GM23338 (cell line): ENCODE measurements at regions not wholly inside any gene's neighbourhood (a gene's known extent, or its start where the extent isn't known, plus 50 kb on each side); places are given as distances from the start of the nearest gene placed in this dataset.

Experiments used
- ATAC-seq: fragments of 200-7000 bp; cut with Tn5 transposase; 3 replicates; pipeline ENCODE4 v1.9.1; 2020
- DNase-seq: peaks from one replicate; pipeline ENCODE4 v3.0.0-alpha.2; 2015; ENCODE audit warnings: low spot score
- H2AFZ ChIP-seq: fragments of 200-600 bp; sonication (generic); 2 replicates; pipeline ENCODE4 v1.8.0; 2016; ENCODE audit warnings: antibody characterized with exemption, mild to moderate bottlenecking, moderate library complexity
- H3F3A ChIP-seq: fragments of 200-600 bp; sonication (generic); replicated peaks from 2 replicates; pipeline ENCODE4 v1.8.0; 2017; ENCODE audit warnings: antibody characterized with exemption, mixed run types, low read depth
- H3K27ac ChIP-seq: fragments of 200-600 bp; sonication (generic); 2 replicates; pipeline ENCODE4 v1.6.1; 2016; ENCODE audit warnings: low read depth
- H3K27me3 ChIP-seq: fragments of 200-600 bp; sonication (generic); 2 replicates; pipeline ENCODE4 v1.8.0; 2016; ENCODE audit warnings: mild to moderate bottlenecking, mixed run types, moderate library complexity; ENCODE audit not compliant: insufficient read depth
- H3K36me3 ChIP-seq: fragments of 200-600 bp; sonication (generic); 2 replicates; pipeline ENCODE4 v1.8.0; 2016; ENCODE audit warnings: mild to moderate bottlenecking; ENCODE audit not compliant: insufficient read depth
- H3K4me1 ChIP-seq: fragments of 200-600 bp; sonication (generic); 2 replicates; pipeline ENCODE4 v1.8.0; 2016; ENCODE audit warnings: mild to moderate bottlenecking, moderate library complexity; ENCODE audit not compliant: insufficient read depth
- H3K4me2 ChIP-seq: fragments of 200-600 bp; sonication (generic); 2 replicates; pipeline ENCODE4 v1.7.1; 2017; ENCODE audit warnings: mixed run types
- H3K4me3 ChIP-seq: fragments of 200-600 bp; sonication (generic); 2 replicates; pipeline ENCODE4 v1.6.1; 2016; ENCODE audit warnings: mixed run types
- H3K79me2 ChIP-seq: fragments of 200-600 bp; sonication (generic); replicated peaks from 2 replicates; pipeline ENCODE4 v1.8.0; 2017; ENCODE audit warnings: mild to moderate bottlenecking; ENCODE audit not compliant: insufficient read depth
- H3K9me2 ChIP-seq: fragments of 200-600 bp; sonication (generic); 2 replicates; pipeline ENCODE4 v1.8.0; 2017; ENCODE audit not compliant: insufficient read depth
- H4K20me1 ChIP-seq: fragments of 200-600 bp; sonication (generic); replicated peaks from 2 replicates; pipeline ENCODE4 v1.8.0; 2017; ENCODE audit warnings: mild to moderate bottlenecking; ENCODE audit not compliant: insufficient read depth
- H3K27ac Mint-ChIP-seq: 2 replicates; pipeline ENCODE4 v1.8.0; 2020; ENCODE audit warnings: inconsistent platforms, mild to moderate bottlenecking, moderate library complexity, mixed read lengths
- H3K27me3 Mint-ChIP-seq: 3 replicates; pipeline ENCODE4 v1.8.0; 2022; ENCODE audit warnings: low read depth, mild to moderate bottlenecking, moderate library complexity, mixed read lengths, inconsistent platforms; ENCODE audit not compliant: insufficient read depth, poor library complexity
- H3K36me3 Mint-ChIP-seq: 3 replicates; pipeline ENCODE4 v1.8.0; 2021; ENCODE audit warnings: low read depth, mild to moderate bottlenecking, inconsistent platforms, moderate library complexity, mixed read lengths
- H3K4me1 Mint-ChIP-seq: 3 replicates; pipeline ENCODE4 v1.8.0; 2020; ENCODE audit warnings: mild to moderate bottlenecking, inconsistent platforms, mixed read lengths
- H3K4me3 Mint-ChIP-seq: 3 replicates; pipeline ENCODE4 v1.8.0; 2021; ENCODE audit warnings: moderate library complexity, mild to moderate bottlenecking, inconsistent platforms, mixed read lengths
- H3K9me3 Mint-ChIP-seq: 3 replicates; pipeline ENCODE4 v1.8.0; 2020; ENCODE audit warnings: moderate library complexity, mild to moderate bottlenecking, inconsistent platforms, mixed read lengths
- CREB1 ChIP-seq: fragments of 250-450 bp; sonication (Bioruptor Pico); IDR thresholded peaks from 2 replicates; pipeline ENCODE4 v1.5.0; 2020; ENCODE audit warnings: low read depth, mild to moderate bottlenecking, moderate library complexity
- EZH2 ChIP-seq: fragments of 200-600 bp; sonication (generic); IDR thresholded peaks from one replicate; pipeline ENCODE4 v1.8.0; 2017; ENCODE audit warnings: antibody characterized with exemption, mild to moderate bottlenecking, low read depth; ENCODE audit not compliant: unreplicated experiment
- JUNB ChIP-seq: IDR thresholded peaks from one replicate; pipeline ENCODE4 v1.6.1; 2016; ENCODE audit warnings: antibody characterized with exemption; ENCODE audit not compliant: unreplicated experiment
- NANOG ChIP-seq: IDR thresholded peaks from 2 replicates; pipeline ENCODE4 v1.6.1; 2016; ENCODE audit warnings: antibody characterized with exemption, borderline replicate concordance
- POLR2AphosphoS5 ChIP-seq: IDR thresholded peaks from 2 replicates; pipeline ENCODE4 v1.6.1; 2016; ENCODE audit warnings: antibody characterized with exemption, low read depth
- ZNF331 ChIP-seq: fragments of 250-450 bp; sonication (Bioruptor Pico); IDR thresholded peaks from 2 replicates; pipeline ENCODE4 v1.5.0; 2020; ENCODE audit warnings: low read depth, mild to moderate bottlenecking, moderate library complexity
- ZNF462 ChIP-seq: fragments of 250-450 bp; sonication (Bioruptor Pico); IDR thresholded peaks from 2 replicates; pipeline ENCODE4 v1.5.0; 2020; ENCODE audit warnings: mild to moderate bottlenecking, moderate library complexity
- TF ChIP-seq, protein P1 (sequence below), 2 experiments: fragments of 200-600 bp in 1 of 2; sonication (generic) in 1 of 2; conservative IDR thresholded peaks; 2 replicates each; pipeline versions ENCODE4 v1.5.1 to v1.6.1; 2016 to 2017; ENCODE audit warnings: antibody characterized with exemption in 2 of 2, low read depth in 2 of 2, mild to moderate bottlenecking in 2 of 2, moderate library complexity in 1 of 2

DNA sequence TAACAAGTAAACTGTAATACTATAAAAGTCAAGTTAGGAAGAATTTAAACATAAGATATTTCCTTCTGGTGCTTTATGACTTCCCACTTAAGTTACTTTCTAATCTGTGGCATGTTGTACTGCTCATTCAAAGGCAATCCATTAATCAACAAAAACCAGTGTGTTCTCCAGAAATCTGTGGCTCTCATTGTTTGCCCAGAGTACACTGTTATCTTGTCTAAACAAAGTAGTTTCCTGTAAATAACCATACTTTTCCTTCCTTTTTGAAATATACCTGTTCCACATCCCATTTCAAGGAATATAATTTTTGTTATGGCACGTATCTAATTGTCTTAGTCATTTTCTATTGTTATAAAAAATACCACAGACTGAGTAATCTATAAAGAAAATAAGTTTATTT lies 184.1 kb downstream of the CCER1 start (continued):
- TF ChIP-seq ZNF462: no peak
- TF ChIP-seq ZNF331 (CRISPR knock-in tag): no peak
- TF ChIP-seq POLR2AphosphoS5: no peak
- TF ChIP-seq JUNB: no peak
- TF ChIP-seq CREB1 (CRISPR knock-in tag): no peak

DNA sequence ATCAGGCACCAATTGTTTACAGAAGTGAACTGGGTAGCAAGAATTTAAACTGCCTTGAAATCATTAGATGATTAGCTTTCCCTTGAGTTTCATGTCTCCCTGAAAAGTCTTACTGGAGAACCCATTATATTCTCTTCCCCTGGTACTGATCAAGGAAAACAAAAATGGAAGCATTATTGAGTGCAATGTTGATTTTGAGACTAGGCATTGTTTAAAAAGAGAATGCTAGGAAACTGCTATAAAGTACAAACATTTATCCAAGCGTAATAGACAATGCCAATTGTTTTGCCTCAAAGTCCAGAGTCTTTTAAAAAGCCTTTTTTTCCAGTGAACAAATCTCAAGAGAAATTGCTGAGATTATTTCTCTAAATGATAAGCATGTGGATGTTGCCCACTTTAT lies 197.0 kb downstream of the CCER1 start:
- Histone ChIP-seq H3K27me3 (no peaks in the 10 kb centered on the region), H3K4me1 (no peaks in the 10 kb centered on the region), H3K27ac (no peak overlapping the region), H3K4me2 (no peak overlapping the region), H3F3A (no peaks in the 10 kb centered on the region), H4K20me1 (no peaks in the 10 kb centered on the region), H3K4me3 (no peak overlapping the region), H2AFZ (no peak overlapping the region), H3K36me3 (no peaks in the 10 kb centered on the region), H3K9me2 (peaks cover under 1% of the 10 kb centered on the region; the same call in 1 of the 2 replicates), H3K79me2 (no peaks in the 10 kb centered on the region)
- H3K27ac Mint-ChIP-seq: no peak overlapping the region
- no peaks in the 10 kb centered on the region for H3K36me3 Mint-ChIP-seq
- H3K9me3 Mint-ChIP-seq: peaks cover 3% of the 10 kb centered on the region; the same call in 1 of the 3 replicates
- no peak overlapping the region for H3K4me3 Mint-ChIP-seq
- H3K4me1 Mint-ChIP-seq: no peaks in the 10 kb centered on the region
- no peak for DNase-seq
- no peak for ATAC-seq
- H3K27me3 Mint-ChIP-seq: peaks cover 1% of the 10 kb centered on the region
- TF ChIP-seq NANOG: no peak
- TF ChIP-seq, protein P1, sequence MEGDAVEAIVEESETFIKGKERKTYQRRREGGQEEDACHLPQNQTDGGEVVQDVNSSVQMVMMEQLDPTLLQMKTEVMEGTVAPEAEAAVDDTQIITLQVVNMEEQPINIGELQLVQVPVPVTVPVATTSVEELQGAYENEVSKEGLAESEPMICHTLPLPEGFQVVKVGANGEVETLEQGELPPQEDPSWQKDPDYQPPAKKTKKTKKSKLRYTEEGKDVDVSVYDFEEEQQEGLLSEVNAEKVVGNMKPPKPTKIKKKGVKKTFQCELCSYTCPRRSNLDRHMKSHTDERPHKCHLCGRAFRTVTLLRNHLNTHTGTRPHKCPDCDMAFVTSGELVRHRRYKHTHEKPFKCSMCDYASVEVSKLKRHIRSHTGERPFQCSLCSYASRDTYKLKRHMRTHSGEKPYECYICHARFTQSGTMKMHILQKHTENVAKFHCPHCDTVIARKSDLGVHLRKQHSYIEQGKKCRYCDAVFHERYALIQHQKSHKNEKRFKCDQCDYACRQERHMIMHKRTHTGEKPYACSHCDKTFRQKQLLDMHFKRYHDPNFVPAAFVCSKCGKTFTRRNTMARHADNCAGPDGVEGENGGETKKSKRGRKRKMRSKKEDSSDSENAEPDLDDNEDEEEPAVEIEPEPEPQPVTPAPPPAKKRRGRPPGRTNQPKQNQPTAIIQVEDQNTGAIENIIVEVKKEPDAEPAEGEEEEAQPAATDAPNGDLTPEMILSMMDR (conservative IDR thresholded peaks at IDR 0.05; ENCODE audit: low read depth in 2 of 2): no peak
- no peak for TF ChIP-seq EZH2
- no peak for TF ChIP-seq POLR2AphosphoS5
- TF ChIP-seq ZNF462: no peak
